ENCODE measurements at regions not wholly inside any gene's neighbourhood (a gene's known extent, or its start where the extent isn't known, plus 50 kb on each side); places are given as distances from the start of the nearest gene placed in this dataset.

- no peak overlapping the region for H3K27ac ChIP-seq (ENCODE audit: low read depth, low read length, severe bottlenecking)
These were observed 262.4 kb upstream of the KIF2A start for GRCh38 chr5:62043289-62044280.

GRCh38 chr5:62044989-62045388, 261.0 kb upstream of the KIF2A start:
- 50 to 86% methylated on average over 1 of the region's 2 CpGs for WGBS, 2 experiments (ENCODE audit: insufficient coverage in 2 of 2)
- H3K4me1 ChIP-seq (ENCODE audit: control insufficient read depth, insufficient read depth, low read length, poor library complexity, severe bottlenecking), result no peaks in the 10 kb centered on the region
- H3K9me3 ChIP-seq (ENCODE audit: control insufficient read depth, low read length), result peaks cover 5% of the 10 kb centered on the region
- no peak overlapping the region for H3K4me3 ChIP-seq (ENCODE audit: extremely low read depth, insufficient read depth, low read length, poor library complexity, severe bottlenecking)
- H3K36me3 ChIP-seq (ENCODE audit: control insufficient read depth, insufficient read depth, low read length), result no peaks in the 10 kb centered on the region
- no peak overlapping the region for H3K27ac ChIP-seq (ENCODE audit: low read depth, low read length, severe bottlenecking)

More at GRCh38 chr5:62043289-62044280, 262.4 kb upstream of the KIF2A start:
- Histone ChIP-seq H3K4me3 (ENCODE audit: extremely low read depth, insufficient read depth, low read length, poor library complexity, severe bottlenecking) (no peak overlapping the region), H3K4me1 (ENCODE audit: control insufficient read depth, insufficient read depth, low read length, poor library complexity, severe bottlenecking) (no peaks in the 10 kb centered on the region), H3K9me3 (ENCODE audit: control insufficient read depth, low read length) (peaks cover 5% of the 10 kb centered on the region), H3K36me3 (ENCODE audit: control insufficient read depth, insufficient read depth, low read length) (no peaks in the 10 kb centered on the region)
- WGBS, 2 experiments (ENCODE audit: insufficient coverage in 2 of 2), result 0 to 7% methylated on average over 1 to 2 of the region's 4 CpGs

GRCh38 chr5:62046191-62046590, 259.8 kb upstream of the KIF2A start:
- H3K4me1 ChIP-seq (ENCODE audit: control insufficient read depth, insufficient read depth, low read length, poor library complexity, severe bottlenecking), result no peaks in the 10 kb centered on the region
- no peaks in the 10 kb centered on the region for H3K36me3 ChIP-seq (ENCODE audit: control insufficient read depth, insufficient read depth, low read length)
- H3K4me3 ChIP-seq (ENCODE audit: extremely low read depth, insufficient read depth, low read length, poor library complexity, severe bottlenecking), result no peak overlapping the region
- WGBS, 2 experiments (ENCODE audit: insufficient coverage in 2 of 2), result no CpG with 5 or more reads among the region's 1 CpG
- peaks cover 5% of the 10 kb centered on the region for H3K9me3 ChIP-seq (ENCODE audit: control insufficient read depth, low read length)
- no peak overlapping the region for H3K27ac ChIP-seq (ENCODE audit: low read depth, low read length, severe bottlenecking)

- Histone ChIP-seq H3K27ac (ENCODE audit: low read depth, low read length, severe bottlenecking) (no peak overlapping the region), H3K4me3 (ENCODE audit: extremely low read depth, insufficient read depth, low read length, poor library complexity, severe bottlenecking) (no peak overlapping the region), H3K4me1 (ENCODE audit: control insufficient read depth, insufficient read depth, low read length, poor library complexity, severe bottlenecking) (no peaks in the 10 kb centered on the region), H3K9me3 (ENCODE audit: control insufficient read depth, low read length) (no peaks in the 10 kb centered on the region), H3K36me3 (ENCODE audit: control insufficient read depth, insufficient read depth, low read length) (no peaks in the 10 kb centered on the region)
- 100% methylated on average over 1 of the region's 1 CpG for WGBS, 2 experiments (ENCODE audit: insufficient coverage in 2 of 2)
These were observed 254.3 kb upstream of the KIF2A start for GRCh38 chr5:62051747-62052146.

GRCh38 chr5:62059960-62060359, 246.0 kb upstream of the KIF2A start:
- no peaks in the 10 kb centered on the region for H3K36me3 ChIP-seq (ENCODE audit: control insufficient read depth, insufficient read depth, low read length)
- H3K4me1 ChIP-seq (ENCODE audit: control insufficient read depth, insufficient read depth, low read length, poor library complexity, severe bottlenecking), result no peaks in the 10 kb centered on the region
- H3K27ac ChIP-seq (ENCODE audit: low read depth, low read length, severe bottlenecking), result no peak overlapping the region
- WGBS, 2 experiments (ENCODE audit: insufficient coverage in 2 of 2), result 80% methylated on average over 1 of the region's 2 CpGs; no CpG with 5 or more reads in 1 of the 2 experiments
- H3K4me3 ChIP-seq (ENCODE audit: extremely low read depth, insufficient read depth, low read length, poor library complexity, severe bottlenecking), result no peak overlapping the region
- H3K9me3 ChIP-seq (ENCODE audit: control insufficient read depth, low read length), result no peaks in the 10 kb centered on the region

- Histone ChIP-seq H3K36me3 (ENCODE audit: control insufficient read depth, insufficient read depth, low read length) (no peaks in the 10 kb centered on the region), H3K27ac (ENCODE audit: low read depth, low read length, severe bottlenecking) (no peak overlapping the region), H3K4me3 (ENCODE audit: extremely low read depth, insufficient read depth, low read length, poor library complexity, severe bottlenecking) (no peak overlapping the region), H3K4me1 (ENCODE audit: control insufficient read depth, insufficient read depth, low read length, poor library complexity, severe bottlenecking) (no peaks in the 10 kb centered on the region), H3K9me3 (ENCODE audit: control insufficient read depth, low read length) (no peaks in the 10 kb centered on the region)
- WGBS, 2 experiments (ENCODE audit: insufficient coverage in 2 of 2), result 94 to 100% methylated on average over 2 to 3 of the region's 4 CpGs
These were observed 241.0 kb upstream of the KIF2A start for GRCh38 chr5:62065050-62065449.

- no peaks in the 10 kb centered on the region for H3K4me1 ChIP-seq (ENCODE audit: control insufficient read depth, insufficient read depth, low read length, poor library complexity, severe bottlenecking)
- no peaks in the 10 kb centered on the region for H3K36me3 ChIP-seq (ENCODE audit: control insufficient read depth, insufficient read depth, low read length)
- no peak overlapping the region for H3K4me3 ChIP-seq (ENCODE audit: extremely low read depth, insufficient read depth, low read length, poor library complexity, severe bottlenecking)
- no peaks in the 10 kb centered on the region for H3K9me3 ChIP-seq (ENCODE audit: control insufficient read depth, low read length)
- no peak overlapping the region for H3K27ac ChIP-seq (ENCODE audit: low read depth, low read length, severe bottlenecking)
These were observed 239.2 kb upstream of the KIF2A start for GRCh38 chr5:62066761-62067277.

- Histone ChIP-seq H3K36me3 (ENCODE audit: control insufficient read depth, insufficient read depth, low read length) (no peaks in the 10 kb centered on the region), H3K27ac (ENCODE audit: low read depth, low read length, severe bottlenecking) (no peak overlapping the region), H3K9me3 (ENCODE audit: control insufficient read depth, low read length) (no peaks in the 10 kb centered on the region), H3K4me1 (ENCODE audit: control insufficient read depth, insufficient read depth, low read length, poor library complexity, severe bottlenecking) (no peaks in the 10 kb centered on the region), H3K4me3 (ENCODE audit: extremely low read depth, insufficient read depth, low read length, poor library complexity, severe bottlenecking) (no peak overlapping the region)
- 65 to 67% methylated on average over 3 of the region's 3 CpGs for WGBS, 2 experiments (ENCODE audit: insufficient coverage in 2 of 2)
These were observed 237.5 kb upstream of the KIF2A start for GRCh38 chr5:62068554-62068953.

GRCh38 chr5:62077387-62077786, 228.6 kb upstream of the KIF2A start:
- Histone ChIP-seq H3K9me3 (ENCODE audit: control insufficient read depth, low read length) (no peaks in the 10 kb centered on the region), H3K36me3 (ENCODE audit: control insufficient read depth, insufficient read depth, low read length) (no peaks in the 10 kb centered on the region), H3K4me1 (ENCODE audit: control insufficient read depth, insufficient read depth, low read length, poor library complexity, severe bottlenecking) (no peaks in the 10 kb centered on the region), H3K27ac (ENCODE audit: low read depth, low read length, severe bottlenecking) (no peak overlapping the region), H3K4me3 (ENCODE audit: extremely low read depth, insufficient read depth, low read length, poor library complexity, severe bottlenecking) (no peak overlapping the region)
- WGBS, 2 experiments (ENCODE audit: insufficient coverage in 2 of 2), result 0 to 60% methylated on average over 1 to 3 of the region's 4 CpGs

- H3K36me3 ChIP-seq (ENCODE audit: control insufficient read depth, insufficient read depth, low read length), result no peaks in the 10 kb centered on the region
- no peak overlapping the region for H3K4me3 ChIP-seq (ENCODE audit: extremely low read depth, insufficient read depth, low read length, poor library complexity, severe bottlenecking)
- WGBS, 2 experiments (ENCODE audit: insufficient coverage in 2 of 2), result 68 to 75% methylated on average over 6 to 9 of the region's 9 CpGs
- no peaks in the 10 kb centered on the region for H3K9me3 ChIP-seq (ENCODE audit: control insufficient read depth, low read length)
- H3K27ac ChIP-seq (ENCODE audit: low read depth, low read length, severe bottlenecking), result no peak overlapping the region
- no peaks in the 10 kb centered on the region for H3K4me1 ChIP-seq (ENCODE audit: control insufficient read depth, insufficient read depth, low read length, poor library complexity, severe bottlenecking)
These were observed 228.0 kb upstream of the KIF2A start for GRCh38 chr5:62077823-62078550.

Data from mesodermal cell (in vitro differentiated cells).